PC-3 (cell line): ENCODE measurements at regions not wholly inside any gene's neighbourhood (a gene's known extent, or its start where the extent isn't known, plus 50 kb on each side); places are given as distances from the start of the nearest gene placed in this dataset.
"Not testable (repeated sequence)": the region's sequence is repeated elsewhere in the genome, so short reads cannot be mapped to it uniquely, and the experiment has no call there.

Experiments used
- ATAC-seq: fragments of 200-7000 bp; cut with Tn5 transposase; 2 replicates; pipeline ENCODE4 v1.9.1; 2020; ENCODE audit warnings: mild to moderate bottlenecking, moderate library complexity
- BruUV-seq: library from RNA; stranded (reverse); fragments of 400-500 nt; replicated peaks from 2 replicates; lab custom pipeline; 2021; lab: Mats Ljungman, UMichigan
- CTCF ChIA-PET: fragments of 300-600 bp; sonication (Branson Sonifier 250); formaldehyde crosslinking; loops from one replicate; lab custom pipeline; 2022; ENCODE audit warnings: antibody characterized with exemption; lab: Charles Lee
- POLR2A ChIA-PET: fragments of 300-600 bp; sonication (Branson Sonifier 250); formaldehyde crosslinking; loops from one replicate; lab custom pipeline; 2022; ENCODE audit warnings: antibody characterized with exemption; ENCODE audit not compliant: unreplicated experiment; lab: Charles Lee
- DNase-seq: peaks from one replicate; pipeline ENCODE4 v3.0.0-alpha.2; 2015
- H2AFZ ChIP-seq: fragments of 300-600 bp; sonication (generic); 2 replicates; pipeline ENCODE4 v1.6.0; 2016; ENCODE audit warnings: antibody characterized with exemption, low read length
- H3F3A ChIP-seq: fragments of 300-600 bp; sonication (generic); one replicate; pipeline ENCODE4 v1.6.0; 2017; ENCODE audit warnings: antibody characterized with exemption, low read length, control low read depth, mild to moderate bottlenecking; ENCODE audit not compliant: unreplicated experiment
- H3K27ac ChIP-seq: fragments of 300-600 bp; sonication (generic); 2 replicates; pipeline ENCODE4 v1.5.1; 2016; ENCODE audit warnings: mild to moderate bottlenecking, low read length
- H3K27me3 ChIP-seq: fragments of 300-600 bp; sonication (generic); 2 replicates; pipeline ENCODE4 v1.6.1; 2016; ENCODE audit warnings: low read length, mixed read lengths
- H3K36me3 ChIP-seq: fragments of 300-600 bp; sonication (generic); 2 replicates; pipeline ENCODE4 v1.6.1; 2016; ENCODE audit warnings: low read depth, mixed run types, low read length, mixed read lengths
- H3K4me1 ChIP-seq: fragments of 300-600 bp; sonication (generic); 2 replicates; pipeline ENCODE4 v1.5.1; 2016; ENCODE audit warnings: low read length; ENCODE audit not compliant: insufficient read depth
- H3K4me2 ChIP-seq: fragments of 300-600 bp; sonication (generic); 2 replicates; pipeline ENCODE4 v1.6.0; 2016; ENCODE audit warnings: low read length
- H3K4me3 ChIP-seq: fragments of 300-600 bp; sonication (generic); 2 replicates; pipeline ENCODE4 v1.5.1; 2016; ENCODE audit warnings: mild to moderate bottlenecking, low read length, mixed read lengths
- H3K79me2 ChIP-seq: fragments of 300-600 bp; sonication (generic); 2 replicates; pipeline ENCODE4 v1.6.1; 2017; ENCODE audit warnings: low read length, mixed read lengths
- H3K9ac ChIP-seq: fragments of 300-600 bp; sonication (generic); 2 replicates; pipeline ENCODE4 v1.6.0; 2016; ENCODE audit warnings: mild to moderate bottlenecking, low read length
- H3K9me2 ChIP-seq: fragments of 300-600 bp; sonication (generic); replicated peaks from 2 replicates; pipeline ENCODE4 v1.6.1; 2016; ENCODE audit warnings: mixed run types, low read length, mixed read lengths
- H3K9me3 ChIP-seq: fragments of 300-600 bp; sonication (generic); 2 replicates; pipeline ENCODE4 v1.6.1; 2016; ENCODE audit warnings: low read length, mixed read lengths
- H4K20me1 ChIP-seq: fragments of 300-600 bp; sonication (generic); 2 replicates; pipeline ENCODE4 v1.6.1; 2016; ENCODE audit warnings: low read length, mixed read lengths
- EZH2 ChIP-seq: fragments of 300-600 bp; sonication (generic); IDR thresholded peaks from one replicate; pipeline ENCODE4 v1.6.1; 2017; ENCODE audit warnings: antibody characterized with exemption, mild to moderate bottlenecking, low read length; ENCODE audit not compliant: unreplicated experiment
- EZH2phosphoT487 ChIP-seq: fragments of 300-600 bp; sonication (generic); IDR thresholded peaks from 2 replicates; pipeline ENCODE4 v1.6.1; 2018; ENCODE audit warnings: mild to moderate bottlenecking, antibody characterized with exemption, low read length, borderline replicate concordance
- intact Hi-C: fragments of 100-400 bp; cut with micrococcal nuclease; formaldehyde crosslinking; loops from 2 replicates; pipeline ENCODE4 v1.9.0; 2023
- TF ChIP-seq, protein P1 (sequence below): fragments of 300-600 bp; sonication (generic); conservative IDR thresholded peaks from 2 replicates; pipeline ENCODE4 v1.5.1; 2017; ENCODE audit warnings: antibody characterized with exemption, low read depth, mild to moderate bottlenecking, low read length

DNA sequence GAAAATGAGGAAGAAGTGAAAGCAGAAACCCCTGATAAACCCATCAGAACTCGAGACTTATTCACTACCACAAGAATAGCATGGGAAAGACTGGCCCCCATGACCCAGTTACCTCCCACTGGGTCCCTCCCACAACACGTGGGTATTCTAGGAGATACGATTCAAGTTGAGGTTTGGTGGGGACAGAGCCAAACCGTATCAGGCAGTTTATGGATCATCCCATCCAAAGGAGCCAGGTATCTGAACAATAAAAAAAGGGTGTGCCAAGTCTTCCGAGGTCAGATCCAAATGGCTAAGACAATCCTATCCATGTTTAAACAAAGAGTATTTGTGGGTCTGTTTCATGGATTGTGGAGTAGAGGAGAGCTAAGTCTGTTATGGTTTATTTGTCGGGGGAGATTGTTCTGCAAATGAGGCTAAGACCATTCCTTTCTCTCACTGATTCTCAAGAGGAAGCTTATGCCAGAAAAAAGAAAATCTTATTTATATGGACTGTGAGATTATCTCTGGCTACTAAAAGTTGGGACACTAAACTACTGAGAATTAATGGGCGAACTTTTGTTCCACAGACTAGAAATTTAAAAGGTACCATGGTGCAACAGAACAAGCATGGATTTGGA, 203.7 kb downstream of the IPMK start:
- intact Hi-C loops = loop anchor here (1.0 to 5.0 kb wide), 3 partner anchors 20 to 102 kb away; no protein-coding TSS in a partner anchor
- BruUV-seq = no TSS peak
- Histone ChIP-seq H3K4me1 (peaks cover 12% of the 10 kb centered on the region; the same call in 1 of the 2 replicates), H3K4me2 (no peak overlapping the region), H3K4me3 (no peak overlapping the region), H3K27me3 (no peaks in the 10 kb centered on the region), H4K20me1 (no peaks in the 10 kb centered on the region), H3K79me2 (no peaks in the 10 kb centered on the region), H2AFZ (no peak overlapping the region), H3K36me3 (no peaks in the 10 kb centered on the region), H3K9ac (no peak overlapping the region), H3K9me2 (no peaks in the 10 kb centered on the region), H3F3A (no peaks in the 10 kb centered on the region), H3K27ac (no peak overlapping the region), H3K9me3 (no peaks in the 10 kb centered on the region)
- TF ChIP-seq EZH2phosphoT487 = no peak
- TF ChIP-seq EZH2 = no peak
- TF ChIP-seq, protein P1, sequence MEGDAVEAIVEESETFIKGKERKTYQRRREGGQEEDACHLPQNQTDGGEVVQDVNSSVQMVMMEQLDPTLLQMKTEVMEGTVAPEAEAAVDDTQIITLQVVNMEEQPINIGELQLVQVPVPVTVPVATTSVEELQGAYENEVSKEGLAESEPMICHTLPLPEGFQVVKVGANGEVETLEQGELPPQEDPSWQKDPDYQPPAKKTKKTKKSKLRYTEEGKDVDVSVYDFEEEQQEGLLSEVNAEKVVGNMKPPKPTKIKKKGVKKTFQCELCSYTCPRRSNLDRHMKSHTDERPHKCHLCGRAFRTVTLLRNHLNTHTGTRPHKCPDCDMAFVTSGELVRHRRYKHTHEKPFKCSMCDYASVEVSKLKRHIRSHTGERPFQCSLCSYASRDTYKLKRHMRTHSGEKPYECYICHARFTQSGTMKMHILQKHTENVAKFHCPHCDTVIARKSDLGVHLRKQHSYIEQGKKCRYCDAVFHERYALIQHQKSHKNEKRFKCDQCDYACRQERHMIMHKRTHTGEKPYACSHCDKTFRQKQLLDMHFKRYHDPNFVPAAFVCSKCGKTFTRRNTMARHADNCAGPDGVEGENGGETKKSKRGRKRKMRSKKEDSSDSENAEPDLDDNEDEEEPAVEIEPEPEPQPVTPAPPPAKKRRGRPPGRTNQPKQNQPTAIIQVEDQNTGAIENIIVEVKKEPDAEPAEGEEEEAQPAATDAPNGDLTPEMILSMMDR = no peak
- ChIA-PET POLR2A (no interaction called here), CTCF (interaction anchor here (0.8 kb wide), 1 partner anchor 24 kb away, joined by 4 read pairs; no protein-coding TSS in a partner anchor)
- ATAC-seq = no peak
- no peak for DNase-seq

DNA sequence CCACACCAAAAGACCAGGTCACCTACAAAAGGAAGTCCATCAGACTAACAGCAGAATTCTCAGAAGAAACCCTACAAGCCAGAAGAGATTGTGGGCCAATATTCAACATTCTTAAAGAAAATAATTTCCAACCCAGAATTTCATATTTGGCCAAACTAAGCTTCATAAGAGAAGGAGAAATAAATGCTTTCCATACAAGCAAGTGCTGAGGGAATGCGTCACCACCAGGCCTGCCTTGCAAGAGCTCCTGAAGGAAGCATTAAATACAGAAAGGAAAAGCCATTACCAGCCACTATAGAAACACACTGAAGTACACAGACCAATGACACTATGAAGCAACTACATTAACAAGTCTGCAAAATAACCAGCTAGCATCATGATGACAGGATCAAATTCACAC, 209.0 kb downstream of the IPMK start:
- intact Hi-C loops, H3K9me3 ChIP-seq, H3K9me2 ChIP-seq: not testable (repeated sequence)

DNA sequence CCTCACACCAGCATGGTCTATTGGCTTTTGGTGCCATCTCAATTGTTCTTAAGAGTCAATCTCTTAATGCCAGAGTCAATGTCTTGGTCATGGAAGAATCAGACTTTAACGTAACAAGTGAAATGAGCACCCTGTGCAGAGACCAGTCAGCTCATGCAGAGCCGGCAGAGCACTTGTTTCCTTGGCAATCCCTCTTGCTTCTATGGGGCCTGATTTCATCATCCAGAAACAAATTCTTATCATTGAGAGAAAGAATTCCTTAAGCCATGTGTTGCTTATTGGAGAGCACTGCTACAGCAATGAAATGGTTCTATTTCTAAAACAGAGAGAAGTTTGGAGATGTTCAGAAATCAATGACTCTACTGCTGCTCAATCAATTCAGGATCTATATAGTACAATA, 212.8 kb downstream of the IPMK start:
- H3K4me1 ChIP-seq = peaks cover 15% of the 10 kb centered on the region
- no peaks in the 10 kb centered on the region for H3K9me3 ChIP-seq
- no peaks in the 10 kb centered on the region for H4K20me1 ChIP-seq
- no peak overlapping the region for H3K4me2 ChIP-seq
- no peaks in the 10 kb centered on the region for H3K79me2 ChIP-seq
- ATAC-seq (no peak), DNase-seq (no peak)
- CTCF ChIA-PET = no interaction called here
- no peaks in the 10 kb centered on the region for H3F3A ChIP-seq
- POLR2A ChIA-PET = no interaction called here
- H2AFZ ChIP-seq = no peak overlapping the region
- no peak overlapping the region for H3K9ac ChIP-seq
- no TSS peak for BruUV-seq
- H3K27me3 ChIP-seq = no peaks in the 10 kb centered on the region
- no peaks in the 10 kb centered on the region for H3K36me3 ChIP-seq
- TF ChIP-seq EZH2 (no peak), EZH2phosphoT487 (no peak)
- TF ChIP-seq, protein P1 = no peak
- no peaks in the 10 kb centered on the region for H3K9me2 ChIP-seq
- no peak overlapping the region for H3K27ac ChIP-seq
- no peak overlapping the region for H3K4me3 ChIP-seq
- intact Hi-C loops = no loop called here

More for the DNA sequence above, 209.0 kb downstream of the IPMK start:
- BruUV-seq, H3K4me3 ChIP-seq, H3K27me3 ChIP-seq, H3K4me2 ChIP-seq, H2AFZ ChIP-seq, H3K79me2 ChIP-seq, H3K27ac ChIP-seq, H3F3A ChIP-seq, H3K36me3 ChIP-seq, H4K20me1 ChIP-seq, H3K9ac ChIP-seq, ATAC-seq, H3K4me1 ChIP-seq, DNase-seq: not testable (repeated sequence)
- POLR2A ChIA-PET = interaction anchor here (0.5 to 0.6 kb wide), 2 partner anchors 75 to 443 kb away, joined by 3 to 7 read pairs; no protein-coding TSS in a partner anchor
- CTCF ChIA-PET = interaction anchor here (0.7 kb wide), 1 partner anchor 226 kb away, joined by 3 read pairs; no protein-coding TSS in a partner anchor
